GM12878 (cell line): ENCODE measurements at regions not wholly inside any gene's neighbourhood (a gene's known extent, or its start where the extent isn't known, plus 50 kb on each side); places are given as distances from the start of the nearest gene placed in this dataset.

Experiments used
- NR2C2 ChIP-seq: IDR thresholded peaks from 2 replicates; pipeline ENCODE4 v1.6.1; 2011; ENCODE audit warnings: borderline replicate concordance, low read depth; ENCODE audit not compliant: control insufficient read depth, insufficient read length
- TAF1 ChIP-seq: IDR thresholded peaks from 2 replicates; pipeline ENCODE4 v1.6.1; 2011; ENCODE audit warnings: mild to moderate bottlenecking, low read depth, low read length, borderline replicate concordance

DNA sequence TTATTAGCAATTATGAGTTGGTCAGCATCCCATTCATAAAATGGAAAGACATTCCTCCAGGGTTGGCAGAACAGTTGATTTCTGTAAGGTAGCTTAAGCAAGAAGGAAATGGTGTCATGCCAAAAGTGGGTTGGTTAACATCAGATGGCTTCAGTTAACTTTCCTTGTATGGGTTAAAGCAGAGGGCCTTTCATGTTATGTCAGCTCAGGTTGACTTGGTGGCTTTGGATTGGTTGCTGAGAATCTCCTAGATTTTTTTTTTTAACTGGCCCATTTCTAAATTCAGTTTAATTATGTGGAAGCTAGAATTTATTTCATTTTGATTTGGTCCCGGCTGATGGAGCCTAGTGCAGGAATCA is 87.8 kb downstream of the BBS10 start:
- TF ChIP-seq NR2C2 (no peak), TAF1 (no peak)
